ENCODE measurements at regions not wholly inside any gene's neighbourhood (a gene's known extent, or its start where the extent isn't known, plus 50 kb on each side); places are given as distances from the start of the nearest gene placed in this dataset.

GRCh38 chr5:107168086-107168485 lies 502.7 kb downstream of the EFNA5 start:
- Mint-ChIP-seq H3K4me3 (no peak overlapping the region), H3K36me3 (peaks cover 0 to 6% (median 0%) of the 10 kb centered on the region in 3 donors), H3K9me3 (peaks cover 0 to 12% (median 9%) of the 10 kb centered on the region in 6 donors), H3K27me3 (ENCODE audit: low read depth in 3 of 3) (peaks cover 2 to 7% (median 3%) of the 10 kb centered on the region in 3 donors), H3K27ac (no peak overlapping the region), H3K4me1 (no peaks in the 10 kb centered on the region)
- no peak for DNase-seq

DNA sequence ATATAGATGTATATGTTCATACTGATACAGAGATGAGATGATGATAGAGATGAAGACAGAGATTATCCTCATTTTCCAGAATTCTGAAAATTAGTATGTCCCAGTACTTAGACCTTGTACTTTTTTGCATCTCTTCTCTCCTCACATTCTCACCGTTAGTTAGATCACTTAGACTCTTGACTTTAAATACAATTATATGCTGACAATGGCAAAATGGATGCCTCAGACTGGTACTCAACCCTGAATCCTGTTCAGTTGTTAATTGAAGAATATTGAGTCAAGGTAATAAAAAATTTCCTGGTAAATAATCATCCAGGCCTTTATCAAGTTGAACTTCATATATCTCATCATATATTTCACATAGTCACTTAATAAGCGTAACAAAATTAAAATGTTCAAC lies 505.4 kb downstream of the EFNA5 start:
- no peak for DNase-seq
- Mint-ChIP-seq H3K36me3 (peaks cover 0 to under 1% (median 0%) of the 10 kb centered on the region in 3 donors), H3K27ac (no peak overlapping the region), H3K4me3 (no peak overlapping the region), H3K4me1 (no peaks in the 10 kb centered on the region), H3K27me3 (ENCODE audit: low read depth in 3 of 3) (peaks cover 0 to 6% (median 0%) of the 10 kb centered on the region in 3 donors), H3K9me3 (peaks cover 0 to 6% (median 2%) of the 10 kb centered on the region in 6 donors)

- peaks cover 0 to 2% (median 0%) of the 10 kb centered on the region in 6 donors for H3K9me3 Mint-ChIP-seq
- H3K27me3 Mint-ChIP-seq (ENCODE audit: low read depth in 3 of 3) = peaks cover 0 to 12% (median 2%) of the 10 kb centered on the region in 3 donors
- H3K4me1 Mint-ChIP-seq = no peaks in the 10 kb centered on the region
- no peaks in the 10 kb centered on the region for H3K36me3 Mint-ChIP-seq
- DNase-seq = no peak
- H3K27ac Mint-ChIP-seq = no peak overlapping the region
- H3K4me3 Mint-ChIP-seq = no peak overlapping the region
Measured at GRCh38 chr5:107157809-107158208, 512.9 kb downstream of the EFNA5 start.

GRCh38 chr5:107155707-107156106 lies 515.0 kb downstream of the EFNA5 start:
- Mint-ChIP-seq H3K36me3 (no peaks in the 10 kb centered on the region), H3K4me3 (no peak overlapping the region), H3K9me3 (peaks cover 0 to 2% (median 0%) of the 10 kb centered on the region in 6 donors), H3K4me1 (no peaks in the 10 kb centered on the region), H3K27ac (no peak overlapping the region), H3K27me3 (ENCODE audit: low read depth in 3 of 3) (peaks cover 0 to 8% (median 2%) of the 10 kb centered on the region in 3 donors)
- DNase-seq = no peak

- no peak for DNase-seq
- Mint-ChIP-seq H3K4me3 (no peak overlapping the region), H3K27me3 (ENCODE audit: low read depth in 3 of 3) (peaks cover 0 to 8% (median 2%) of the 10 kb centered on the region in 3 donors), H3K4me1 (no peaks in the 10 kb centered on the region), H3K36me3 (no peaks in the 10 kb centered on the region), H3K9me3 (peaks cover 0 to 2% (median 0%) of the 10 kb centered on the region in 6 donors), H3K27ac (no peak overlapping the region)
Measured at GRCh38 chr5:107154593-107154992, 516.1 kb downstream of the EFNA5 start.

DNA sequence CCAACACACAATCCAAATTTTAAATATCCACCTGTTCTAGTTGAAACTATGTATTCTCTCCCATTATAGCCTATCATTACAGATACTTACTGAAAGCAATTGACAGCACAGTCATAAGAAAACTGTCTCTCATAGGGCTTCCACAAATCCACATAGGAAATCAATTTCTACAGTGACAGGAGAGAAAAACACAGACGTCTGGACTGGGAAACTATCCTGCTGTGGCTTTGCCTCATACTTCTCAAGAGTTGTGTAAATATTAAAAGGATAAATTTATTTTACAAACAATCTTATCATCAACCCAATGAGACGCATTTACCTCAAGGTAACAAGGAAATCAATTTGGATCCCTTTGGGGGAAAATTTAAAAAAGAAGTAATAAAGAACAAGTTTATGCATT lies 517.5 kb downstream of the EFNA5 start:
- Mint-ChIP-seq H3K4me1 (no peaks in the 10 kb centered on the region), H3K27me3 (ENCODE audit: low read depth in 3 of 3) (peaks cover 0 to 8% (median 2%) of the 10 kb centered on the region in 3 donors), H3K36me3 (no peaks in the 10 kb centered on the region), H3K9me3 (no peaks in the 10 kb centered on the region), H3K4me3 (no peak overlapping the region), H3K27ac (no peak overlapping the region)
- no peak for DNase-seq

- Mint-ChIP-seq H3K27me3 (ENCODE audit: low read depth in 3 of 3) (peaks cover 2 to 6% (median 5%) of the 10 kb centered on the region in 3 donors), H3K36me3 (no peaks in the 10 kb centered on the region), H3K4me1 (no peaks in the 10 kb centered on the region), H3K4me3 (no peak overlapping the region), H3K9me3 (peaks cover 0 to under 1% (median 0%) of the 10 kb centered on the region in 6 donors), H3K27ac (no peak overlapping the region)
- DNase-seq = no peak
Measured at GRCh38 chr5:107149243-107150005, 521.3 kb downstream of the EFNA5 start.

DNA sequence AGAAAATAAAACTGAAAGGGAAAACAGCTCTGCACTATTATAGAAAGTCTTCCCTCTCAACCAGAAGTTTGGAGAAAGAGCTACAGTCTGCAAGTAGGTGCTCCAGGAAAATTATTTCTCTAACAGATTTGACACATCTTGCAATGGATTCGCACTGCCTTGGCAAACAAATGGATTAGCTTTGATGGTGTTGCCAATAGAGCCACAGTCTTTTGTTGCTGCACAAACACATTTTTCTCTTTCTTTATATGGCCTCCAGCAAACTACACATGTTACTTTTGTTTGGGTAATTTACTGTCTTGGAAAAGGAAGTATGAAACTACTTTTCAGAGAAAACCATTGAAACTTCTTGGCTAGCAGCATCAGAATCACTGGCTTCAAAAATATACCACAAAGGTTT lies 523.1 kb downstream of the EFNA5 start:
- DNase-seq = no peak
- H3K27me3 Mint-ChIP-seq (ENCODE audit: low read depth in 3 of 3) = peaks cover 2 to 11% (median 5%) of the 10 kb centered on the region in 3 donors
- H3K36me3 Mint-ChIP-seq = no peaks in the 10 kb centered on the region
- no peak overlapping the region for H3K27ac Mint-ChIP-seq
- H3K9me3 Mint-ChIP-seq = peaks cover 0 to 5% (median 0%) of the 10 kb centered on the region in 6 donors
- H3K4me1 Mint-ChIP-seq = no peaks in the 10 kb centered on the region
- no peak overlapping the region for H3K4me3 Mint-ChIP-seq

DNA sequence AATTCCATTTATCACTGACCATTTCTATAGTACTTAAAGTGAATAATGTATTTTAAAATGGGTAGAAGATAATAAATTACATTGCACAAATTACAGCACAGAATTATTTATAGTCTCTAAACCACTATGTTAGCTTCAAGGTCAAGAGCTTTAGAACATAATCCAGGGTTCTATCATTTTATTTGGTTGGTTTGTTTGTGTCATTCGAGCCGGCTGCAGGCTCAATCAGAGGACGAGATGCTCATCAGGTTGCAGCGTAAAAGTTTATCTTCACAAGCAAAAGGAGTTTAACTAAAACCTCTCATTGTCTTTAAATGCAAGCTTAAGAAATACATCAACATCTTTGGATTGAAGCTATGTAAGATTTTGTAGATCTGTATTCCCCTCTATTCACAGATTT lies 523.8 kb downstream of the EFNA5 start:
- no peaks in the 10 kb centered on the region for H3K36me3 Mint-ChIP-seq
- H3K27ac Mint-ChIP-seq = no peak overlapping the region
- no peaks in the 10 kb centered on the region for H3K4me1 Mint-ChIP-seq
- H3K4me3 Mint-ChIP-seq = no peak overlapping the region
- peaks cover 2 to 11% (median 5%) of the 10 kb centered on the region in 3 donors for H3K27me3 Mint-ChIP-seq (ENCODE audit: low read depth in 3 of 3)
- no peak for DNase-seq
- peaks cover 0 to 5% (median 0%) of the 10 kb centered on the region in 6 donors for H3K9me3 Mint-ChIP-seq

- no peaks in the 10 kb centered on the region for H3K36me3 Mint-ChIP-seq
- no peaks in the 10 kb centered on the region for H3K4me1 Mint-ChIP-seq
- no peak overlapping the region for H3K27ac Mint-ChIP-seq
- peaks cover 0 to 10% (median 4%) of the 10 kb centered on the region in 6 donors for H3K9me3 Mint-ChIP-seq
- DNase-seq = no peak
- H3K27me3 Mint-ChIP-seq (ENCODE audit: low read depth in 3 of 3) = peaks cover 5 to 6% (median 6%) of the 10 kb centered on the region in 3 donors
- H3K4me3 Mint-ChIP-seq = no peak overlapping the region
Measured at GRCh38 chr5:107135391-107135790, 535.3 kb downstream of the EFNA5 start.

DNA sequence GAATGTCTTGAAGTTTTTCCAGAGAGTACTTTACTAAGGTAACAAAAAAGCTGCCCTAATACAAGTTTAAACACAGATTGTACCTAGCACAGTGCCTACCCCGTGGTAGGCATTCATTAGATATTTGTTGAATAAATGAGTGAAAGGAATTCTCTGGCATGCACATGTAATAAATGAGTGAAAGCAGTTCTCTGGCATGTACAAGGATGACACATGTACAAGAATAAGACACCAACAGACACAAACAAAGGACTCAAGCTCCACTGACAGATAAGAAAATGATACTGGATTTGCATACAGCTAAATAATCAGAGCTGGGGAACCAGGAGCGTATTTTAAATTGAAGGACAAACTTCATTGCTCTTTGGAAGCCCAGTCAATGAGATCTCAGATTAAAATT lies 535.8 kb downstream of the EFNA5 start:
- Mint-ChIP-seq H3K27ac (no peak overlapping the region), H3K27me3 (ENCODE audit: low read depth in 3 of 3) (peaks cover 4 to 6% (median 6%) of the 10 kb centered on the region in 3 donors), H3K9me3 (peaks cover 0 to 6% (median 3%) of the 10 kb centered on the region in 6 donors), H3K4me3 (no peak overlapping the region), H3K4me1 (no peaks in the 10 kb centered on the region), H3K36me3 (no peaks in the 10 kb centered on the region)
- no peak for DNase-seq

- H3K4me3 Mint-ChIP-seq = no peak overlapping the region
- H3K27ac Mint-ChIP-seq = no peak overlapping the region
- H3K9me3 Mint-ChIP-seq = peaks cover 0 to 6% (median 3%) of the 10 kb centered on the region in 6 donors
- H3K4me1 Mint-ChIP-seq = no peaks in the 10 kb centered on the region
- no peaks in the 10 kb centered on the region for H3K36me3 Mint-ChIP-seq
- no peak for DNase-seq
- peaks cover 3 to 15% (median 3%) of the 10 kb centered on the region in 3 donors for H3K27me3 Mint-ChIP-seq (ENCODE audit: low read depth in 3 of 3)
Measured at GRCh38 chr5:107129051-107129450, 541.7 kb downstream of the EFNA5 start.

GRCh38 chr5:107127878-107128277 lies 542.9 kb downstream of the EFNA5 start:
- peaks cover 0 to 1% (median under 1%) of the 10 kb centered on the region in 6 donors for H3K9me3 Mint-ChIP-seq
- no peaks in the 10 kb centered on the region for H3K4me1 Mint-ChIP-seq
- H3K27ac Mint-ChIP-seq = peak overlapping the region in 1 of 6 donors; percentile 9
- no peak for DNase-seq
- H3K4me3 Mint-ChIP-seq = no peak overlapping the region
- H3K36me3 Mint-ChIP-seq = no peaks in the 10 kb centered on the region
- peaks cover 3 to 13% (median 3%) of the 10 kb centered on the region in 3 donors for H3K27me3 Mint-ChIP-seq (ENCODE audit: low read depth in 3 of 3)

DNA sequence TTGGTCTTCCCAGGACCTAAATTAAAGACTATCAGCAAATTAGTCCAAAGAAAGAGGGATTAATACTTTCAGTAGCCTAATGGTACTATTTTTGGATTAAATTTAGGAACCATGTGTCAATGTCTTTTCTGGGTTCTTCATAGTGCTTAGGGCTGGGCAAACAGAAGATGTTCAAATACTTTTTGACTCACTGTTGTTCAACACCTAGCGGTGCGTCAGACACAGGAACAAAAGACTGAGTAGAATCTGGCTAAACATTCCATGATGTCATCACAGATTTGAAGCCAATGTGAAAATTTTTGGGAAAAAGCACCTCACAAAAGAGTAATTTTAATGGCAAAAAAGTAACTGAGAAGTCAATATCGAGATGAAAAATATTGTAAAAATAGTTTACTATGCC lies 544.4 kb downstream of the EFNA5 start:
- H3K4me1 Mint-ChIP-seq = no peaks in the 10 kb centered on the region
- H3K27me3 Mint-ChIP-seq (ENCODE audit: low read depth in 3 of 3) = peaks cover 2 to 11% (median 3%) of the 10 kb centered on the region in 3 donors
- DNase-seq = no peak
- H3K27ac Mint-ChIP-seq = no peak overlapping the region
- H3K4me3 Mint-ChIP-seq = no peak overlapping the region
- no peaks in the 10 kb centered on the region for H3K9me3 Mint-ChIP-seq
- H3K36me3 Mint-ChIP-seq = no peaks in the 10 kb centered on the region
